ENCODE measurements at regions not wholly inside any gene's neighbourhood (a gene's known extent, or its start where the extent isn't known, plus 50 kb on each side); places are given as distances from the start of the nearest gene placed in this dataset.

GRCh38 chr1:103197216-103197615 lies 88.9 kb upstream of the COL11A1 start:
- H3K27ac ChIP-seq (ENCODE audit: low read depth): no peak overlapping the region
- no peak overlapping the region for H3K4me3 ChIP-seq
- no peaks in the 10 kb centered on the region for H4K20me1 ChIP-seq (replicated peaks; ENCODE audit: insufficient read depth)
- H3K4me2 ChIP-seq: no peak overlapping the region
- no peak for TF ChIP-seq NANOG (IDR thresholded peaks at IDR 0.05; ENCODE audit: borderline replicate concordance)
- TF ChIP-seq JUNB (IDR thresholded peaks at IDR 0.05; ENCODE audit: unreplicated experiment): no peak
- TF ChIP-seq CTCF (conservative IDR thresholded peaks at IDR 0.05; ENCODE audit: low read depth in 2 of 2): no peak
- TF ChIP-seq EZH2 (IDR thresholded peaks at IDR 0.05; ENCODE audit: low read depth, unreplicated experiment): no peak
- no peak for TF ChIP-seq ZNF114 (CRISPR knock-in tag; IDR thresholded peaks at IDR 0.05)
- no peak for TF ChIP-seq ETS1 (IDR thresholded peaks at IDR 0.05)
- no peak for TF ChIP-seq ZNF331 (CRISPR knock-in tag; IDR thresholded peaks at IDR 0.05; ENCODE audit: low read depth)
- no peak for TF ChIP-seq STAT1 (IDR thresholded peaks at IDR 0.05; ENCODE audit: unreplicated experiment)
- no peak for TF ChIP-seq REST (IDR thresholded peaks at IDR 0.05; ENCODE audit: unreplicated experiment)
- no peak for TF ChIP-seq EZH2phosphoT487 (IDR thresholded peaks at IDR 0.05; ENCODE audit: unreplicated experiment)
- TF ChIP-seq ZNF462 (CRISPR knock-in tag; IDR thresholded peaks at IDR 0.05): no peak
- TF ChIP-seq POLR2AphosphoS5 (IDR thresholded peaks at IDR 0.05; ENCODE audit: low read depth): no peak
- TF ChIP-seq CREB1 (CRISPR knock-in tag; IDR thresholded peaks at IDR 0.05; ENCODE audit: low read depth): no peak
- H3K27me3 ChIP-seq (ENCODE audit: insufficient read depth): no peaks in the 10 kb centered on the region
- Mint-ChIP-seq H3K36me3 (ENCODE audit: low read depth) (no peaks in the 10 kb centered on the region), H3K9me3 (no peaks in the 10 kb centered on the region), H3K4me1 (no peaks in the 10 kb centered on the region), H3K4me3 (no peak overlapping the region), H3K27me3 (ENCODE audit: insufficient read depth, low read depth, poor library complexity) (no peaks in the 10 kb centered on the region), H3K27ac (no peak overlapping the region)
- H2AFZ ChIP-seq: no peak overlapping the region
- no peaks in the 10 kb centered on the region for H3F3A ChIP-seq (replicated peaks; ENCODE audit: low read depth)
- no peaks in the 10 kb centered on the region for H3K4me1 ChIP-seq (ENCODE audit: insufficient read depth)
- DNase-seq (ENCODE audit: low spot score): no peak
- ATAC-seq: no peak
- no peaks in the 10 kb centered on the region for H3K79me2 ChIP-seq (replicated peaks; ENCODE audit: insufficient read depth)
- no peaks in the 10 kb centered on the region for H3K36me3 ChIP-seq (ENCODE audit: insufficient read depth)
- H3K9me2 ChIP-seq (ENCODE audit: insufficient read depth): no peaks in the 10 kb centered on the region
